ENCODE measurements at regions not wholly inside any gene's neighbourhood (a gene's known extent, or its start where the extent isn't known, plus 50 kb on each side); places are given as distances from the start of the nearest gene placed in this dataset.
"Not testable (repeated sequence)": the region's sequence is repeated elsewhere in the genome, so short reads cannot be mapped to it uniquely, and the experiment has no call there.

DNA sequence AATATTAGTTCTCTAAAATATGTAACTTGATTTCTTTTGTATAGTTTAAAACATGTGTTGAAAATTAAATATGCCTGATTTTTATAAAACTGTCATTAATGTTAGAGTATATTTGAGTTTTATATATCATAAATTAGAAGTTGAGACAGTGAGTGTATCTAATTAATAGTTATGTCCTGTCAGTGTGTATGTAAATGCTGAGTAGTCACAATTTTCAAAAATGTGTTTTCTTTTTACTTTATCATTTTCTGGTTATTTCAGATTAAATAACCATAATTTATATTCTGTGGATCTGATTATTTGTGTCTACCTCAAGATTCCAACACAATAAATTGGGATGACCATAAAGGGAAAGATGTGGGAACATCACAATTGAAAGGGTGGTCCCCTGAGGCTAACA is 82.7 kb upstream of the CXXC4 start (continued):
- TF ChIP-seq, protein P1, sequence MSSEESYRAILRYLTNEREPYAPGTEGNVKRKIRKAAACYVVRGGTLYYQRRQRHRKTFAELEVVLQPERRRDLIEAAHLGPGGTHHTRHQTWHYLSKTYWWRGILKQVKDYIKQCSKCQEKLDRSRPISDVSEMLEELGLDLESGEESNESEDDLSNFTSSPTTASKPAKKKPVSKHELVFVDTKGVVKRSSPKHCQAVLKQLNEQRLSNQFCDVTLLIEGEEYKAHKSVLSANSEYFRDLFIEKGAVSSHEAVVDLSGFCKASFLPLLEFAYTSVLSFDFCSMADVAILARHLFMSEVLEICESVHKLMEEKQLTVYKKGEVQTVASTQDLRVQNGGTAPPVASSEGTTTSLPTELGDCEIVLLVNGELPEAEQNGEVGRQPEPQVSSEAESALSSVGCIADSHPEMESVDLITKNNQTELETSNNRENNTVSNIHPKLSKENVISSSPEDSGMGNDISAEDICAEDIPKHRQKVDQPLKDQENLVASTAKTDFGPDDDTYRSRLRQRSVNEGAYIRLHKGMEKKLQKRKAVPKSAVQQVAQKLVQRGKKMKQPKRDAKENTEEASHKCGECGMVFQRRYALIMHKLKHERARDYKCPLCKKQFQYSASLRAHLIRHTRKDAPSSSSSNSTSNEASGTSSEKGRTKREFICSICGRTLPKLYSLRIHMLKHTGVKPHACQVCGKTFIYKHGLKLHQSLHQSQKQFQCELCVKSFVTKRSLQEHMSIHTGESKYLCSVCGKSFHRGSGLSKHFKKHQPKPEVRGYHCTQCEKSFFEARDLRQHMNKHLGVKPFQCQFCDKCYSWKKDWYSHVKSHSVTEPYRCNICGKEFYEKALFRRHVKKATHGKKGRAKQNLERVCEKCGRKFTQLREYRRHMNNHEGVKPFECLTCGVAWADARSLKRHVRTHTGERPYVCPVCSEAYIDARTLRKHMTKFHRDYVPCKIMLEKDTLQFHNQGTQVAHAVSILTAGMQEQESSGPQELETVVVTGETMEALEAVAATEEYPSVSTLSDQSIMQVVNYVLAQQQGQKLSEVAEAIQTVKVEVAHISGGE (tag by site-specific recombination; conservative IDR thresholded peaks at IDR 0.05; ENCODE audit: low read depth): no peak
- TF ChIP-seq ZNF266 (tag by site-specific recombination; IDR thresholded peaks at IDR 0.05; ENCODE audit: low read depth): no peak
- TF ChIP-seq ZNF747 (tag by site-specific recombination; IDR thresholded peaks at IDR 0.05): no peak
- no peak for TF ChIP-seq ZNF350 (tag by site-specific recombination; IDR thresholded peaks at IDR 0.05)
- TF ChIP-seq, protein P2, sequence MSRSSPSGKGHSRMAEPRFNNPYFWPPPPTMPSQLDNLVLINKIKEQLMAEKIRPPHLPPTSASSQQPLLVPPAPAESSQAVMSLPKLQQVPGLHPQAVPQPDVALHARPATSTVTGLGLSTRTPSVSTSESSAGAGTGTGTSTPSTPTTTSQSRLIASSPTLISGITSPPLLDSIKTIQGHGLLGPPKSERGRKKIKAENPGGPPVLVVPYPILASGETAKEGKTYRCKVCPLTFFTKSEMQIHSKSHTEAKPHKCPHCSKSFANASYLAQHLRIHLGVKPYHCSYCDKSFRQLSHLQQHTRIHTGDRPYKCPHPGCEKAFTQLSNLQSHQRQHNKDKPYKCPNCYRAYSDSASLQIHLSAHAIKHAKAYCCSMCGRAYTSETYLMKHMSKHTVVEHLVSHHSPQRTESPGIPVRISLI (tag by site-specific recombination; IDR thresholded peaks at IDR 0.05): no peak
- TF ChIP-seq, protein P3, sequence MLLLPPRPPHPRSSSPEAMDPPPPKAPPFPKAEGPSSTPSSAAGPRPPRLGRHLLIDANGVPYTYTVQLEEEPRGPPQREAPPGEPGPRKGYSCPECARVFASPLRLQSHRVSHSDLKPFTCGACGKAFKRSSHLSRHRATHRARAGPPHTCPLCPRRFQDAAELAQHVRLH (tag by site-specific recombination; IDR thresholded peaks at IDR 0.05): no peak
- TF ChIP-seq KLF8 (tag by site-specific recombination; IDR thresholded peaks at IDR 0.05): no peak
- TF ChIP-seq ZNF777 (tag by site-specific recombination; IDR thresholded peaks at IDR 0.05; ENCODE audit: borderline replicate concordance): no peak
- no peak for TF ChIP-seq ZNF423 (tag by site-specific recombination; IDR thresholded peaks at IDR 0.05)
- TF ChIP-seq, protein P4, sequence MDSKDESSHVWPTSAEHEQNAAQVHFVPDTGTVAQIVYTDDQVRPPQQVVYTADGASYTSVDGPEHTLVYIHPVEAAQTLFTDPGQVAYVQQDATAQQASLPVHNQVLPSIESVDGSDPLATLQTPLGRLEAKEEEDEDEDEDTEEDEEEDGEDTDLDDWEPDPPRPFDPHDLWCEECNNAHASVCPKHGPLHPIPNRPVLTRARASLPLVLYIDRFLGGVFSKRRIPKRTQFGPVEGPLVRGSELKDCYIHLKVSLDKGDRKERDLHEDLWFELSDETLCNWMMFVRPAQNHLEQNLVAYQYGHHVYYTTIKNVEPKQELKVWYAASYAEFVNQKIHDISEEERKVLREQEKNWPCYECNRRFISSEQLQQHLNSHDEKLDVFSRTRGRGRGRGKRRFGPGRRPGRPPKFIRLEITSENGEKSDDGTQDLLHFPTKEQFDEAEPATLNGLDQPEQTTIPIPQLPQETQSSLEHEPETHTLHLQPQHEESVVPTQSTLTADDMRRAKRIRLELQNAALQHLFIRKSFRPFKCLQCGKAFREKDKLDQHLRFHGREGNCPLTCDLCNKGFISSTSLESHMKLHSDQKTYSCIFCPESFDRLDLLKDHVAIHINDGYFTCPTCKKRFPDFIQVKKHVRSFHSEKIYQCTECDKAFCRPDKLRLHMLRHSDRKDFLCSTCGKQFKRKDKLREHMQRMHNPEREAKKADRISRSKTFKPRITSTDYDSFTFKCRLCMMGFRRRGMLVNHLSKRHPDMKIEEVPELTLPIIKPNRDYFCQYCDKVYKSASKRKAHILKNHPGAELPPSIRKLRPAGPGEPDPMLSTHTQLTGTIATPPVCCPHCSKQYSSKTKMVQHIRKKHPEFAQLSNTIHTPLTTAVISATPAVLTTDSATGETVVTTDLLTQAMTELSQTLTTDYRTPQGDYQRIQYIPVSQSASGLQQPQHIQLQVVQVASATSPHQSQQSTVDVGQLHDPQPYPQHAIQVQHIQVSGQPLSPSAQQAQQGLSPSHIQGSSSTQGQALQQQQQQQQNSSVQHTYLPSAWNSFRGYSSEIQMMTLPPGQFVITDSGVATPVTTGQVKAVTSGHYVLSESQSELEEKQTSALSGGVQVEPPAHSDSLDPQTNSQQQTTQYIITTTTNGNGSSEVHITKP (tag by site-specific recombination; IDR thresholded peaks at IDR 0.05): no peak

DNA sequence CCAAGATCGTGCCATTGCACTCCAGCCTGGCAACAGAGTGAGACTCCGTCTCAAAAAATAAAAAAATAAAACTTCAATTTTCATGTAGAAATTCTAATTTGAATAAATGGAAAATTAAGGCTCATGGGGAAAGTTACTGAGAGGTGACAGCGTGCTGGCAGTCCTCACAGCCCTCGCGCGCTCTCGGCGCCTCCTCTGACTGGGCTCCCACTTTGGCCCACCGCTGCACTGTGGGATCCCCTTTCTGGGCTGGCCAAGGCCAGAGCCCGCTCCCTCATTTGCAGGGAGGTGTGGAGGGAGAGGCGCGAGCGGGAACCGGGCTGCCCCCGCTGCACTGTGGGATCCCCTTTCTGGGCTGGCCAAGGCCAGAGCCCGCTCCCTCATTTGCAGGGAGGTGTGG is 86.8 kb upstream of the CXXC4 start:
- POLR2A ChIA-PET; H3K4me3 ChIP-seq (ENCODE audit: low read depth, low read length); H3K4me1 ChIP-seq (ENCODE audit: control insufficient read depth, insufficient read depth, low read length); CTCF ChIA-PET; H3K27ac ChIP-seq (ENCODE audit: extremely low read depth, low read depth, low read length); H3K9me3 ChIP-seq (ENCODE audit: control insufficient read depth, insufficient read depth, low read depth, low read length); H3K36me3 ChIP-seq (ENCODE audit: control insufficient read depth in 2 of 2, insufficient read depth in 1 of 2, low read length in 2 of 2): not testable (repeated sequence)

DNA sequence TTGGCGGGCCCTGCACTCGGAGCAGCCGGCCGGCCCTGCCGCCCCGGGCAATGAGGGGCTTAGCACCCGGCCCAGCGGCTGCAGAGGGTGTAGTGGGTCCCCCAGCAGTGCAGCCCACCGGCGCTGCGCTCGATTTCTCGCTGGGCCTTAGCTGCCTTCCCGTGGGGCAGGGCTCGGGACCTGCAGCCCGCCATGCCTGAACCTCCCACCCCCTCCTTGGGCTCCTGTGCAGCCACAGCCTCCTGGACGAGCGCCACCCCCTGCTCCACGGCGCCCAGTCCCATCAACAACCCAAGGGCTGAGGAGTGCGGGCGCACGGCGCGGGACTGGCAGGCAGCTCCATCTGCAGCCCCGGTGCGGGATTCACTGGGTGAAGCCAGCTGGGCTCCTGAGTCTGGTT is 87.4 kb upstream of the CXXC4 start:
- CTCF ChIA-PET; H3K4me3 ChIP-seq (ENCODE audit: low read depth, low read length); H3K9me3 ChIP-seq (ENCODE audit: control insufficient read depth, insufficient read depth, low read depth, low read length); H3K36me3 ChIP-seq (ENCODE audit: control insufficient read depth in 2 of 2, insufficient read depth in 1 of 2, low read length in 2 of 2); POLR2A ChIA-PET; H3K27ac ChIP-seq (ENCODE audit: extremely low read depth, low read depth, low read length); H3K4me1 ChIP-seq (ENCODE audit: control insufficient read depth, insufficient read depth, low read length): not testable (repeated sequence)

DNA sequence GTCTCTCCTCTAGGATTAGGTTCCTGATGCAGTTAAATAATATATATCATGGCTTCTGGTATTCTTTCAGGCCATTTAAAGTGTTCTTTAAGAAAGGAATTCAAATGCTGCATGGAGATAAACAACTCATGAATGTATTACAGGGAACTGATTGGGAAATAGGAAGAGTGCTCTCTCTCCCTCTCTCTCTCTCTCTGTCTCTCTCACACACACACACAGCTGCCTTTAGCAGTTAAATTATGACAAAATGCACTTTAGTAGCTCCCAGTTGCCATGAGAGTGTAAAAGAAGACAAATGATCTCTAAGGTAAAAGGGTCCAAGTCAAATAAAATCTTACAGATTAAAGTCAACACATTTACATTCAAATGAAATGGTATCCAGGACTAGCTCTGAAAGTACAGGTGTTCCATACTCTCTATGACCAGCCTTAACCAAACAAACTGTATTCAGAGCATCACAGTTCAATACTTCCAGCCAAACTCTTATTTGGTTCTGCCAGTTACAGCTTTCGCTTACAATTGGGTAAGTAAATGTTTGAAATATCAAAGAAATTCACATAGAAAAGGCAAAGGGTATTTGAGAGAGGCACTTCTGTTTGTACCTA is 94.7 kb upstream of the CXXC4 start:
- no peaks in the 10 kb centered on the region for H3K4me1 ChIP-seq (ENCODE audit: control insufficient read depth, insufficient read depth, low read length)
- POLR2A ChIA-PET: no interaction called here
- no peak overlapping the region for H3K27ac ChIP-seq (ENCODE audit: extremely low read depth, low read depth, low read length)
- H3K9me3 ChIP-seq (ENCODE audit: control insufficient read depth, insufficient read depth, low read depth, low read length): no peaks in the 10 kb centered on the region
- H3K36me3 ChIP-seq (ENCODE audit: control insufficient read depth in 2 of 2, insufficient read depth in 1 of 2, low read length in 2 of 2): no peaks in the 10 kb centered on the region
- H3K4me3 ChIP-seq (ENCODE audit: low read depth, low read length): no peak overlapping the region
- CTCF ChIA-PET: no interaction called here
- no peak for TF ChIP-seq FEZF1 (tag by site-specific recombination; IDR thresholded peaks at IDR 0.05)
- no peak for TF ChIP-seq GLI2 (tag by site-specific recombination; IDR thresholded peaks at IDR 0.05; ENCODE audit: borderline replicate concordance, low read depth)
- TF ChIP-seq EGR2 (tag by site-specific recombination; IDR thresholded peaks at IDR 0.05; ENCODE audit: low read depth): no peak
- no peak for TF ChIP-seq ZNF623 (tag by site-specific recombination; IDR thresholded peaks at IDR 0.05)
- TF ChIP-seq, protein P5, sequence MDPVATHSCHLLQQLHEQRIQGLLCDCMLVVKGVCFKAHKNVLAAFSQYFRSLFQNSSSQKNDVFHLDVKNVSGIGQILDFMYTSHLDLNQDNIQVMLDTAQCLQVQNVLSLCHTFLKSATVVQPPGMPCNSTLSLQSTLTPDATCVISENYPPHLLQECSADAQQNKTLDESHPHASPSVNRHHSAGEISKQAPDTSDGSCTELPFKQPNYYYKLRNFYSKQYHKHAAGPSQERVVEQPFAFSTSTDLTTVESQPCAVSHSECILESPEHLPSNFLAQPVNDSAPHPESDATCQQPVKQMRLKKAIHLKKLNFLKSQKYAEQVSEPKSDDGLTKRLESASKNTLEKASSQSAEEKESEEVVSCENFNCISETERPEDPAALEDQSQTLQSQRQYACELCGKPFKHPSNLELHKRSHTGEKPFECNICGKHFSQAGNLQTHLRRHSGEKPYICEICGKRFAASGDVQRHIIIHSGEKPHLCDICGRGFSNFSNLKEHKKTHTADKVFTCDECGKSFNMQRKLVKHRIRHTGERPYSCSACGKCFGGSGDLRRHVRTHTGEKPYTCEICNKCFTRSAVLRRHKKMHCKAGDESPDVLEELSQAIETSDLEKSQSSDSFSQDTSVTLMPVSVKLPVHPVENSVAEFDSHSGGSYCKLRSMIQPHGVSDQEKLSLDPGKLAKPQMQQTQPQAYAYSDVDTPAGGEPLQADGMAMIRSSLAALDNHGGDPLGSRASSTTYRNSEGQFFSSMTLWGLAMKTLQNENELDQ (tag by site-specific recombination; IDR thresholded peaks at IDR 0.05; ENCODE audit: low read depth): no peak
- TF ChIP-seq ZNF19 (tag by site-specific recombination; IDR thresholded peaks at IDR 0.05; ENCODE audit: low read depth): no peak
- no peak for TF ChIP-seq ZBTB8A (tag by site-specific recombination; IDR thresholded peaks at IDR 0.05)
- TF ChIP-seq, protein P6, sequence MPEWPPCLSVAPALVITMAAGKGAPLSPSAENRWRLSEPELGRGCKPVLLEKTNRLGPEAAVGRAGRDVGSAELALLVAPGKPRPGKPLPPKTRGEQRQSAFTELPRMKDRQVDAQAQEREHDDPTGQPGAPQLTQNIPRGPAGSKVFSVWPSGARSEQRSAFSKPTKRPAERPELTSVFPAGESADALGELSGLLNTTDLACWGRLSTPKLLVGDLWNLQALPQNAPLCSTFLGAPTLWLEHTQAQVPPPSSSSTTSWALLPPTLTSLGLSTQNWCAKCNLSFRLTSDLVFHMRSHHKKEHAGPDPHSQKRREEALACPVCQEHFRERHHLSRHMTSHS (tag by site-specific recombination; IDR thresholded peaks at IDR 0.05): no peak

Data from HEK293 (cell line).